Endothelial cell of umbilical vein (primary cell): ENCODE measurements at regions not wholly inside any gene's neighbourhood (a gene's known extent, or its start where the extent isn't known, plus 50 kb on each side); places are given as distances from the start of the nearest gene placed in this dataset.

Experiments used
- BruUV-seq: library from RNA; stranded (reverse); fragments of 400-500 nt; replicated peaks from 2 replicates; lab custom pipeline; 2021; lab: Mats Ljungman, UMichigan
- CTCF ChIA-PET: fragments of 300-600, 350-600 bp; sonication (Branson Sonifier 250); formaldehyde crosslinking; loops from one replicate; lab custom pipeline; 2021; ENCODE audit warnings: antibody characterized with exemption, inconsistent platforms; lab: Charles Lee
- POLR2A ChIA-PET: fragments of 300-600, 350-600 bp; sonication (Branson Sonifier 250); formaldehyde crosslinking; loops from one replicate; lab custom pipeline; 2021; ENCODE audit warnings: antibody characterized with exemption, inconsistent platforms; lab: Charles Lee
- DNase-seq: peaks from one replicate; pipeline ENCODE4 v3.0.0-alpha.2; 2011; ENCODE audit warnings: low read depth, low spot score
- FAIRE-seq: peaks from 2 replicates; lab custom pipeline; 2011; peaks lifted over from hg19 to GRCh38; lab: Jason Lieb, UNC
- H2AFZ ChIP-seq: 2 replicates; pipeline ENCODE4 v1.6.0; 2012; ENCODE audit warnings: low read depth, low read length, control low read depth, inconsistent platforms
- H3K27ac ChIP-seq: 2 replicates; pipeline ENCODE4 v1.5.1; 2011; ENCODE audit warnings: low read depth, mild to moderate bottlenecking, control low read depth, low read length, moderate library complexity; ENCODE audit not compliant: insufficient read depth
- H3K27me3 ChIP-seq, 2 experiments: 2 replicates each; pipeline versions ENCODE4 v1.6.0 to v1.6.1; 2011; ENCODE audit warnings: low read length in 2 of 2, mixed read lengths in 1 of 2; ENCODE audit not compliant: control insufficient read depth in 2 of 2, insufficient read depth in 2 of 2
- H3K36me3 ChIP-seq, 2 experiments: 2 replicates in 1 of 2; 3 replicates in 1 of 2; pipeline ENCODE4 v1.5.1; 2011; ENCODE audit warnings: low read length in 2 of 2, mild to moderate bottlenecking in 1 of 2, moderate library complexity in 1 of 2; ENCODE audit not compliant: control insufficient read depth in 2 of 2, insufficient read depth in 2 of 2; ENCODE audit errors: extremely low read depth in 1 of 2
- H3K4me1 ChIP-seq: 3 replicates; pipeline ENCODE4 v1.5.1; 2011; ENCODE audit warnings: mild to moderate bottlenecking, low read length; ENCODE audit not compliant: control insufficient read depth, insufficient read depth; ENCODE audit errors: extremely low read depth
- H3K4me2 ChIP-seq: 2 replicates; pipeline ENCODE4 v1.6.1; 2011; ENCODE audit warnings: low read length, control low read depth, mixed read lengths; ENCODE audit not compliant: insufficient read depth
- H3K4me3 ChIP-seq, 3 experiments: fragments of 200-600 bp in 1 of 3; sonication (generic), shearing (Covaris generic) in 1 of 3; replicated peaks in 1 of 3; 2 replicates each; pipeline ENCODE4 v1.5.1; 2011 to 2016; ENCODE audit warnings: control low read depth in 3 of 3, low read length in 3 of 3, mild to moderate bottlenecking in 2 of 3, inconsistent platforms in 1 of 3, low read depth in 1 of 3, moderate library complexity in 1 of 3; ENCODE audit not compliant: insufficient read depth in 1 of 3
- H3K79me2 ChIP-seq: 2 replicates; pipeline ENCODE4 v1.6.0; 2012; ENCODE audit warnings: low read length, inconsistent platforms; ENCODE audit not compliant: control insufficient read depth, insufficient read depth
- H3K9ac ChIP-seq: replicated peaks from 2 replicates; pipeline ENCODE3; 2011; ENCODE audit warnings: low read length, control low read depth; ENCODE audit not compliant: insufficient read depth; ENCODE audit errors: extremely low read depth
- H3K9me1 ChIP-seq: replicated peaks from 3 replicates; pipeline ENCODE4 v1.6.0; 2011; ENCODE audit warnings: mild to moderate bottlenecking, low read length; ENCODE audit not compliant: control insufficient read depth, insufficient read depth; ENCODE audit errors: extremely low read depth
- H3K9me3 ChIP-seq: replicated peaks from 2 replicates; pipeline ENCODE4 v1.5.1; 2012; ENCODE audit warnings: low read length, inconsistent platforms; ENCODE audit not compliant: control insufficient read depth, insufficient read depth
- H4K20me1 ChIP-seq: replicated peaks from 2 replicates; pipeline ENCODE3; 2011; ENCODE audit warnings: mild to moderate bottlenecking, low read length; ENCODE audit not compliant: control insufficient read depth, insufficient read depth; ENCODE audit errors: extremely low read depth
- CTCF ChIP-seq, 2 donors: IDR thresholded peaks; 1 replicate in 1 of 2; 2 replicates in 1 of 2; pipeline ENCODE4 v1.5.1; 2011; ENCODE audit warnings: low read length in 2 of 2, mild to moderate bottlenecking in 2 of 2, moderate library complexity in 2 of 2, control low read depth in 1 of 2, inconsistent platforms in 1 of 2, low read depth in 1 of 2; ENCODE audit not compliant: insufficient read depth in 1 of 2; ENCODE audit errors: extremely low read depth in 1 of 2
- EZH2 ChIP-seq: IDR thresholded peaks from 2 replicates; pipeline ENCODE4 v1.6.1; 2012; ENCODE audit warnings: borderline replicate concordance, low read depth, mild to moderate bottlenecking, moderate library complexity, low read length, inconsistent platforms; ENCODE audit not compliant: severe bottlenecking
- FOS ChIP-seq: IDR thresholded peaks from 2 replicates; pipeline ENCODE4 v1.6.1; 2011; ENCODE audit warnings: mild to moderate bottlenecking, low read length, moderate library complexity, borderline replicate concordance; ENCODE audit not compliant: insufficient read depth
- GATA2 ChIP-seq: IDR thresholded peaks from 2 replicates; pipeline ENCODE4 v1.7.0; 2011; ENCODE audit warnings: low read depth, mild to moderate bottlenecking, moderate library complexity, mixed read lengths, low read length; ENCODE audit not compliant: insufficient read length, insufficient read depth
- JUN ChIP-seq: IDR thresholded peaks from 2 replicates; pipeline ENCODE4 v1.6.1; 2011; ENCODE audit warnings: borderline replicate concordance, low read depth; ENCODE audit not compliant: insufficient read length, insufficient read depth
- MAX ChIP-seq: IDR thresholded peaks from 2 replicates; pipeline ENCODE4 v1.6.1; 2011; ENCODE audit not compliant: insufficient read depth, insufficient read length
- MYC ChIP-seq: IDR thresholded peaks from one replicate; pipeline ENCODE4 v1.6.1; 2011; ENCODE audit warnings: mild to moderate bottlenecking, low read depth, low read length
- POLR2A ChIP-seq: IDR thresholded peaks from 2 replicates; pipeline ENCODE4 v1.6.1; 2012; ENCODE audit warnings: low read depth, mild to moderate bottlenecking, control low read depth, low read length
- POLR2AphosphoS5 ChIP-seq: IDR thresholded peaks from 2 replicates; pipeline ENCODE4 v1.6.1; 2012; ENCODE audit warnings: low read depth, mild to moderate bottlenecking, control low read depth, low read length, moderate library complexity; ENCODE audit not compliant: insufficient read depth
- dilution Hi-C: fragments of 300-500 bp; cut with MboI; formaldehyde crosslinking; loops from one replicate; pipeline ENCODE4 v1.15.0; 2019; ENCODE audit warnings: low sequenced_read_pairs; ENCODE audit not compliant: extremely low pct_ligation_motif_present
- intact Hi-C: fragments of 100-400 bp; cut with micrococcal nuclease; formaldehyde crosslinking; loops from one replicate; pipeline ENCODE4 v1.10.0; 2022

GRCh38 chr13:111875915-111876314 is 191.0 kb upstream of the SOX1 start:
- Histone ChIP-seq H3K4me3 (no peak overlapping the region), H3K79me2 (no peaks in the 10 kb centered on the region), H3K4me2 (no peak overlapping the region), H2AFZ (no peak overlapping the region), H3K27me3 (no peaks in the 10 kb centered on the region), H3K9me1 (no peaks in the 10 kb centered on the region), H3K36me3 (no peaks in the 10 kb centered on the region), H3K4me1 (no peaks in the 10 kb centered on the region), H3K27ac (no peak overlapping the region), H3K9ac (no peak overlapping the region), H3K9me3 (peaks cover 2% of the 10 kb centered on the region), H4K20me1 (no peaks in the 10 kb centered on the region)
- intact Hi-C loops, result no loop called here
- no peak for TF ChIP-seq POLR2AphosphoS5
- no peak for TF ChIP-seq EZH2
- no peak for TF ChIP-seq MAX
- no peak for TF ChIP-seq FOS
- TF ChIP-seq POLR2A, result no peak
- no peak for TF ChIP-seq MYC
- TF ChIP-seq CTCF (IDR thresholded peaks at IDR 0.05; ENCODE audit: extremely low read depth in 1 of 2, insufficient read depth in 1 of 2, low read depth in 1 of 2, low read length in 2 of 2), result no peak
- no peak for TF ChIP-seq GATA2
- TF ChIP-seq JUN, result no peak
- CTCF ChIA-PET, result no interaction called here
- POLR2A ChIA-PET, result no interaction called here
- no TSS peak for BruUV-seq
- dilution Hi-C loops, result no loop called here
- FAIRE-seq, result no peak
- no peak for DNase-seq
